ENCODE measurements at regions not wholly inside any gene's neighbourhood (a gene's known extent, or its start where the extent isn't known, plus 50 kb on each side); places are given as distances from the start of the nearest gene placed in this dataset.

DNA sequence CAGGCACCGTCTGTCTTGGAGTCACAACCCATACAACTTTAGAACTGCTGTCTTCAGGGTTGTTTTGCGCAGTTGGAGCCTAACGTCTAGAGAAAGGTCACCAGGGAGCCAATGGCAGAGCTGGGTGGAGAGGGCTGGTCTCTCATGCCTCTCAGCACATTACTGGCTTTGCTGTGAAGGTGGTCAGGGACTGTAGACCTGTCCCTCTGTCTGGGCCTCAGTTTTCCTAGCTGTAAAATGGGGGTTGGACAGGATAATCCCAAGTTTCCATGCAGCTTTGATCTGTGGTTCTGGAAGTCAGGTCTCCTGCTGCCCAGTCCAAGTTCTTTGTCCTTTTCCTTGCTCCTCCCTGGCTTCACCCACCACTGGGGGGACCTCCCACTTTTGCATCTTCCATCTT lies 52.2 kb upstream of the EPB41L1 start:
- TF ChIP-seq, protein P1, sequence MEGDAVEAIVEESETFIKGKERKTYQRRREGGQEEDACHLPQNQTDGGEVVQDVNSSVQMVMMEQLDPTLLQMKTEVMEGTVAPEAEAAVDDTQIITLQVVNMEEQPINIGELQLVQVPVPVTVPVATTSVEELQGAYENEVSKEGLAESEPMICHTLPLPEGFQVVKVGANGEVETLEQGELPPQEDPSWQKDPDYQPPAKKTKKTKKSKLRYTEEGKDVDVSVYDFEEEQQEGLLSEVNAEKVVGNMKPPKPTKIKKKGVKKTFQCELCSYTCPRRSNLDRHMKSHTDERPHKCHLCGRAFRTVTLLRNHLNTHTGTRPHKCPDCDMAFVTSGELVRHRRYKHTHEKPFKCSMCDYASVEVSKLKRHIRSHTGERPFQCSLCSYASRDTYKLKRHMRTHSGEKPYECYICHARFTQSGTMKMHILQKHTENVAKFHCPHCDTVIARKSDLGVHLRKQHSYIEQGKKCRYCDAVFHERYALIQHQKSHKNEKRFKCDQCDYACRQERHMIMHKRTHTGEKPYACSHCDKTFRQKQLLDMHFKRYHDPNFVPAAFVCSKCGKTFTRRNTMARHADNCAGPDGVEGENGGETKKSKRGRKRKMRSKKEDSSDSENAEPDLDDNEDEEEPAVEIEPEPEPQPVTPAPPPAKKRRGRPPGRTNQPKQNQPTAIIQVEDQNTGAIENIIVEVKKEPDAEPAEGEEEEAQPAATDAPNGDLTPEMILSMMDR (IDR thresholded peaks at IDR 0.05), result no peak
- no peak for TF ChIP-seq TEAD4 (CRISPR knock-in tag; IDR thresholded peaks at IDR 0.05)
- TF ChIP-seq RELA (CRISPR knock-in tag; IDR thresholded peaks at IDR 0.05; ENCODE audit: borderline replicate concordance), result no peak
- no peak for TF ChIP-seq ZBTB21 (CRISPR knock-in tag; IDR thresholded peaks at IDR 0.05; ENCODE audit: borderline replicate concordance)
- TF ChIP-seq TEAD1 (CRISPR knock-in tag; IDR thresholded peaks at IDR 0.05), result no peak
- TF ChIP-seq ATF6 (CRISPR knock-in tag; IDR thresholded peaks at IDR 0.05), result no peak
- TF ChIP-seq E2F5 (CRISPR knock-in tag; IDR thresholded peaks at IDR 0.05), result no peak
- no peak for TF ChIP-seq TCF7 (CRISPR knock-in tag; IDR thresholded peaks at IDR 0.05; ENCODE audit: low read depth)
- TF ChIP-seq ZNF138 (CRISPR knock-in tag; conservative IDR thresholded peaks at IDR 0.05), result no peak

All from WTC11 (cell line).